RWPE2 (cell line): ENCODE measurements at regions not wholly inside any gene's neighbourhood (a gene's known extent, or its start where the extent isn't known, plus 50 kb on each side); places are given as distances from the start of the nearest gene placed in this dataset.

ENCODE experiments used
- ATAC-seq: fragments of 200-7000 bp; cut with Tn5 transposase; 3 replicates; pipeline ENCODE4 v1.9.1; 2021; ENCODE audit warnings: low read depth
- DNase-seq: peaks from one replicate; pipeline ENCODE4 v3.0.0-alpha.2; 2020; ENCODE audit warnings: low spot score
- H3K27ac ChIP-seq: fragments of 450-650 bp; 2 replicates; pipeline ENCODE4 v1.5.1; 2017; ENCODE audit warnings: mild to moderate bottlenecking; ENCODE audit not compliant: poor library complexity, severe bottlenecking
- H3K27me3 ChIP-seq: fragments of 250-450 bp; sonication (Bioruptor Pico); 2 replicates; pipeline ENCODE4 v1.5.1; 2021; ENCODE audit warnings: mild to moderate bottlenecking, moderate library complexity; ENCODE audit not compliant: insufficient read depth, poor library complexity, severe bottlenecking
- H3K36me3 ChIP-seq: fragments of 250-450 bp; sonication (Bioruptor Pico); 2 replicates; pipeline ENCODE4 v1.5.1; 2020; ENCODE audit warnings: low read depth, mild to moderate bottlenecking, moderate library complexity
- H3K4me1 ChIP-seq: fragments of 250-450 bp; sonication (Bioruptor Pico); 2 replicates; pipeline ENCODE4 v1.5.1; 2021; ENCODE audit warnings: mild to moderate bottlenecking, moderate library complexity; ENCODE audit not compliant: insufficient read depth, poor library complexity, severe bottlenecking
- H3K4me3 ChIP-seq: fragments of 250-450 bp; sonication (Bioruptor Pico); 2 replicates; pipeline ENCODE4 v1.5.1; 2021; ENCODE audit warnings: mild to moderate bottlenecking, moderate library complexity; ENCODE audit not compliant: severe bottlenecking
- H3K9me3 ChIP-seq: fragments of 250-450 bp; sonication (Bioruptor Pico); 2 replicates; pipeline ENCODE4 v1.5.1; 2021; ENCODE audit warnings: mild to moderate bottlenecking, moderate library complexity; ENCODE audit not compliant: severe bottlenecking
- TF ChIP-seq, protein P1 (sequence below): fragments of 450-650 bp; IDR thresholded peaks from one replicate; pipeline ENCODE4 v1.5.1; 2017; ENCODE audit warnings: mild to moderate bottlenecking, moderate library complexity; ENCODE audit not compliant: poor library complexity, severe bottlenecking

DNA sequence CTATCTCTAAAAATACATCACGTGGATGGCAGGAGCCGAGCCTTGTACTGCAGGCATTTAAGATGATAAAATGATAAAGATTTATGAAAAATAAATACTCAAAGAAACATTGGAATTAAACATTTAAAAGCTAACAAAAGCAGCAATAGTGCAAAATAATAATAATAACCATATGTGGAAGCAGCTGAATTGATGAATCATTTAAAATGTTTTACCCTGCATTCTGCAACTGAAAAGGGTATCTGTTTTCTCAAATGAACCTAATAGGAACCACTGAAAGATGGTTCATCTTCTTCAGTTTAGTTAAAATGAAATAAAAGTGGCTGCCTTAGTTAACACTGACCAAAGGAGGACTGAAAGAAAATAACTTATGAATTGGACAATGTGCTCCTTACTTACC lies 436.1 kb downstream of the TUSC7 start:
- no peaks in the 10 kb centered on the region for H3K9me3 ChIP-seq
- H3K4me1 ChIP-seq, result no peaks in the 10 kb centered on the region
- no peaks in the 10 kb centered on the region for H3K27me3 ChIP-seq
- no peak for DNase-seq
- no peaks in the 10 kb centered on the region for H3K36me3 ChIP-seq
- H3K27ac ChIP-seq, result no peak overlapping the region
- TF ChIP-seq, protein P1, sequence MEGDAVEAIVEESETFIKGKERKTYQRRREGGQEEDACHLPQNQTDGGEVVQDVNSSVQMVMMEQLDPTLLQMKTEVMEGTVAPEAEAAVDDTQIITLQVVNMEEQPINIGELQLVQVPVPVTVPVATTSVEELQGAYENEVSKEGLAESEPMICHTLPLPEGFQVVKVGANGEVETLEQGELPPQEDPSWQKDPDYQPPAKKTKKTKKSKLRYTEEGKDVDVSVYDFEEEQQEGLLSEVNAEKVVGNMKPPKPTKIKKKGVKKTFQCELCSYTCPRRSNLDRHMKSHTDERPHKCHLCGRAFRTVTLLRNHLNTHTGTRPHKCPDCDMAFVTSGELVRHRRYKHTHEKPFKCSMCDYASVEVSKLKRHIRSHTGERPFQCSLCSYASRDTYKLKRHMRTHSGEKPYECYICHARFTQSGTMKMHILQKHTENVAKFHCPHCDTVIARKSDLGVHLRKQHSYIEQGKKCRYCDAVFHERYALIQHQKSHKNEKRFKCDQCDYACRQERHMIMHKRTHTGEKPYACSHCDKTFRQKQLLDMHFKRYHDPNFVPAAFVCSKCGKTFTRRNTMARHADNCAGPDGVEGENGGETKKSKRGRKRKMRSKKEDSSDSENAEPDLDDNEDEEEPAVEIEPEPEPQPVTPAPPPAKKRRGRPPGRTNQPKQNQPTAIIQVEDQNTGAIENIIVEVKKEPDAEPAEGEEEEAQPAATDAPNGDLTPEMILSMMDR, result no peak
- no peak overlapping the region for H3K4me3 ChIP-seq
- no peak for ATAC-seq

DNA sequence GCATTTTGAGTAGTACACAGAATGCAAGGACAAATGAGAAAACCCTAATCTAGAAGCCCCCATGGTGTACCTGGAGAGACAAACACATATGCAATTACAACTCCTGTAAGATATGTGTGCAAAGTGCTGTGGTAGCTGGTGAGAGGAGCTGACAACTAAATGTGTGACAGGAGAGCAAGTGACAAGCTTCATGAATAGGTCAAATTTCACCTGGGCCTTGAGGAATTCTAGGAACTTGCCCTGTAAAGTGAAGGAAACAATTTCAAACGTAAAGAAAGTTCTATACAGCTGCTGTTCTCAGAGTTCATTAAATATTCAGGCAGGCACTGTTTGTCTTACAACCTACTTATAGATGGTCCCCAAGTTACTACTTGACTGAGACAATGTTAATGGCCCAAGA lies 437.0 kb downstream of the TUSC7 start:
- Histone ChIP-seq H3K27ac (no peak overlapping the region), H3K36me3 (no peaks in the 10 kb centered on the region), H3K4me1 (no peaks in the 10 kb centered on the region), H3K9me3 (no peaks in the 10 kb centered on the region), H3K27me3 (no peaks in the 10 kb centered on the region), H3K4me3 (no peak overlapping the region)
- ATAC-seq (no peak), DNase-seq (no peak)
- TF ChIP-seq, protein P1, result no peak

- H3K4me1 ChIP-seq, result no peaks in the 10 kb centered on the region
- no peak overlapping the region for H3K27ac ChIP-seq
- DNase-seq (no peak), ATAC-seq (no peak)
- H3K36me3 ChIP-seq, result no peaks in the 10 kb centered on the region
- no peaks in the 10 kb centered on the region for H3K9me3 ChIP-seq
- no peaks in the 10 kb centered on the region for H3K27me3 ChIP-seq
- H3K4me3 ChIP-seq, result no peak overlapping the region
- TF ChIP-seq, protein P1, result no peak
Measured at GRCh38 chr3:117149584-117149983, 440.0 kb downstream of the TUSC7 start.

- DNase-seq, result no peak
- H3K27ac ChIP-seq, result no peak overlapping the region
- H3K36me3 ChIP-seq, result no peaks in the 10 kb centered on the region
- no peaks in the 10 kb centered on the region for H3K27me3 ChIP-seq
- ATAC-seq, result no peak
- no peaks in the 10 kb centered on the region for H3K4me1 ChIP-seq
- no peaks in the 10 kb centered on the region for H3K9me3 ChIP-seq
- TF ChIP-seq, protein P1, result no peak
- H3K4me3 ChIP-seq, result no peak overlapping the region
Measured at GRCh38 chr3:117150628-117151027, 441.0 kb downstream of the TUSC7 start.

- H3K9me3 ChIP-seq, result no peaks in the 10 kb centered on the region
- no peak overlapping the region for H3K4me3 ChIP-seq
- no peaks in the 10 kb centered on the region for H3K36me3 ChIP-seq
- ATAC-seq, result no peak
- TF ChIP-seq, protein P1, result no peak
- no peaks in the 10 kb centered on the region for H3K4me1 ChIP-seq
- no peak for DNase-seq
- no peaks in the 10 kb centered on the region for H3K27me3 ChIP-seq
- H3K27ac ChIP-seq, result no peak overlapping the region
Measured at GRCh38 chr3:117160176-117160575, 450.6 kb downstream of the TUSC7 start.
